MM.1S (cell line): ENCODE measurements at regions not wholly inside any gene's neighbourhood (a gene's known extent, or its start where the extent isn't known, plus 50 kb on each side); places are given as distances from the start of the nearest gene placed in this dataset.

Experiments
- CTCF ChIP-seq: fragments of 300-600 bp; sonication (generic); IDR thresholded peaks from 2 replicates; pipeline ENCODE4 v1.5.1; 2016; ENCODE audit warnings: antibody characterized with exemption, low read length, mixed read lengths
- EZH2 ChIP-seq: fragments of 300-600 bp; sonication (generic); optimal IDR thresholded peaks from 2 replicates; pipeline ENCODE3; 2017; ENCODE audit warnings: low read depth, mild to moderate bottlenecking, antibody characterized with exemption, low read length, mixed read lengths
- EZH2phosphoT487 ChIP-seq: fragments of 300-600 bp; sonication (generic); IDR thresholded peaks from 2 replicates; pipeline ENCODE4 v1.6.1; 2018; ENCODE audit warnings: antibody characterized with exemption, low read length

- no peak for TF ChIP-seq CTCF
- no peak for TF ChIP-seq EZH2phosphoT487
- TF ChIP-seq EZH2, result no peak
These were observed 1796.4 kb downstream of the TP53TG3F start for GRCh38 chr16:35255816-35256215.
